K562 (cell line): ENCODE measurements at regions not wholly inside any gene's neighbourhood (a gene's known extent, or its start where the extent isn't known, plus 50 kb on each side); places are given as distances from the start of the nearest gene placed in this dataset.

Experiments
- ATAC-seq: fragments of 200-7000 bp; cut with Tn5 transposase; 3 replicates; pipeline ENCODE4 v1.9.1; 2020; ENCODE audit warnings: moderate library complexity
- BruUV-seq: library from RNA; stranded (reverse); fragments of 400-500 nt; replicated peaks from 2 replicates; lab custom pipeline; 2021; lab: Mats Ljungman, UMichigan
- CTCF ChIA-PET: fragments of 300-600 bp; formaldehyde crosslinking; extraction: SDS; loops from one replicate; lab custom pipeline; 2021; ENCODE audit warnings: low intra/inter-chr PET ratio; lab: Yijun Ruan, JAX
- POLR2A ChIA-PET: fragments of 300-600, 350-650 bp; sonication (Branson Sonifier 250); formaldehyde crosslinking; extraction: SDS; loops from one replicate; lab custom pipeline; 2021; ENCODE audit warnings: antibody characterized with exemption, inconsistent platforms; lab: Yijun Ruan, JAX
- DNase-seq, 4 experiments: peaks; one replicate each; pipeline versions ENCODE4 v3.0.0 to v3.0.0-alpha.2; 2011 to 2018; ENCODE audit warnings: low spot score in 3 of 4, mixed read lengths in 3 of 4; ENCODE audit errors: extremely low read depth in 1 of 4
- FAIRE-seq: peaks from 2 replicates; lab custom pipeline; 2011; peaks lifted over from hg19 to GRCh38; lab: Jason Lieb, UNC
- H2AFZ ChIP-seq: 2 replicates; pipeline ENCODE4 v1.6.0; 2011; ENCODE audit warnings: low read depth, low read length, control low read depth, inconsistent platforms
- H3K27ac ChIP-seq: fragments of 200-600 bp; 3 replicates; pipeline ENCODE4 v1.8.0; 2011; ENCODE audit warnings: low read depth, mild to moderate bottlenecking, control low read depth, inconsistent platforms, low read length, moderate library complexity, mixed read lengths; ENCODE audit errors: extremely low read depth
- H3K27me3 ChIP-seq, 2 experiments: fragments of 300-600 bp in 1 of 2; 2 replicates in 1 of 2; 3 replicates in 1 of 2; pipeline versions ENCODE4 v1.6.0 to v1.8.0; 2011; ENCODE audit warnings: inconsistent platforms in 2 of 2, low read length in 2 of 2, mild to moderate bottlenecking in 1 of 2, mixed read lengths in 1 of 2, moderate library complexity in 1 of 2; ENCODE audit not compliant: control insufficient read depth in 2 of 2, insufficient read depth in 2 of 2
- H3K36me3 ChIP-seq: fragments of 300-600 bp; 3 replicates; pipeline ENCODE4 v1.8.0; 2011; ENCODE audit warnings: mild to moderate bottlenecking, low read length, inconsistent platforms; ENCODE audit not compliant: control insufficient read depth, insufficient read depth
- H3K4me1 ChIP-seq, 2 experiments: fragments of 200-600 bp in 1 of 2; replicated peaks in 1 of 2; 2 replicates in 1 of 2; 3 replicates in 1 of 2; pipeline versions ENCODE4 v1.5.1 to v1.8.0; 2011; ENCODE audit warnings: inconsistent platforms in 2 of 2, low read length in 2 of 2, mild to moderate bottlenecking in 1 of 2, mixed read lengths in 1 of 2, moderate library complexity in 1 of 2; ENCODE audit not compliant: control insufficient read depth in 2 of 2, insufficient read depth in 2 of 2
- H3K4me2 ChIP-seq: 2 replicates; pipeline ENCODE4 v1.6.1; 2011; ENCODE audit warnings: low read length, control low read depth, inconsistent platforms, mixed read lengths; ENCODE audit not compliant: insufficient read depth
- H3K4me3 ChIP-seq: fragments of 200-600 bp; sonication (generic), shearing (Covaris generic); 2 replicates; pipeline ENCODE4 v1.5.1; 2016; ENCODE audit warnings: control low read depth, inconsistent platforms
- H3K79me2 ChIP-seq: fragments of 200-600 bp; 3 replicates; pipeline ENCODE4 v1.8.0; 2011; ENCODE audit warnings: low read length, inconsistent platforms; ENCODE audit not compliant: control insufficient read depth, insufficient read depth
- H3K9ac ChIP-seq, 2 experiments: 2 replicates each; pipeline versions ENCODE4 v1.6.0 to v1.6.1; 2011; ENCODE audit warnings: low read depth in 2 of 2, low read length in 2 of 2, control low read depth in 1 of 2, inconsistent platforms in 1 of 2, mild to moderate bottlenecking in 1 of 2, mixed read lengths in 1 of 2; ENCODE audit not compliant: insufficient read depth in 1 of 2
- H3K9me1 ChIP-seq: one replicate; pipeline ENCODE4 v1.6.0; 2011; ENCODE audit warnings: inconsistent platforms, mild to moderate bottlenecking, low read length, moderate library complexity; ENCODE audit not compliant: control insufficient read depth, insufficient read depth
- H3K9me3 ChIP-seq: replicated peaks from 2 replicates; pipeline ENCODE4 v1.5.1; 2011; ENCODE audit warnings: low read depth, low read length, inconsistent platforms; ENCODE audit not compliant: control insufficient read depth, insufficient read depth
- H4K20me1 ChIP-seq: replicated peaks from 2 replicates; pipeline ENCODE4 v1.6.1; 2011; ENCODE audit warnings: low read length, inconsistent platforms, mixed read lengths; ENCODE audit not compliant: control insufficient read depth, insufficient read depth
- ASH1L ChIP-seq: fragments of 450-650 bp; IDR thresholded peaks from 2 replicates; pipeline ENCODE4 v1.6.1; 2018; ENCODE audit warnings: borderline replicate concordance, mild to moderate bottlenecking, low read depth; ENCODE audit not compliant: partially characterized antibody
- CTCF ChIP-seq, 3 experiments: IDR thresholded peaks in 2 of 3; conservative IDR thresholded peaks in 1 of 3; 2 replicates each; pipeline ENCODE4 v1.5.1; 2011 to 2012; ENCODE audit warnings: low read length in 3 of 3, mild to moderate bottlenecking in 3 of 3, control low read depth in 2 of 3, improper control_type of control experiment in 1 of 3, inconsistent platforms in 1 of 3, low read depth in 1 of 3, mixed read lengths in 1 of 3, moderate library complexity in 1 of 3; ENCODE audit not compliant: insufficient read depth in 2 of 3
- FOSL1 ChIP-seq: fragments of 200-800 bp; sonication (Bioruptor generic); conservative IDR thresholded peaks from 2 replicates; pipeline ENCODE4 v1.6.1; 2016; ENCODE audit warnings: missing genetic modification characterization, missing compliant biosample characterization
- MAFK ChIP-seq: IDR thresholded peaks from 2 replicates; pipeline ENCODE4 v1.6.1; 2011; ENCODE audit warnings: low read length, improper control_type of control experiment
- RAD21 ChIP-seq, 2 experiments: fragments of 250-450 bp in 1 of 2; fragments of 450-650 bp in 1 of 2; sonication (Bioruptor Pico) in 1 of 2; formaldehyde crosslinking in 1 of 2; IDR thresholded peaks in 1 of 2; conservative IDR thresholded peaks in 1 of 2; 2 replicates each; pipeline versions ENCODE4 v1.4.0 to v1.8.0; 2020 to 2022; ENCODE audit warnings: mild to moderate bottlenecking in 2 of 2, moderate library complexity in 1 of 2
- SMC3 ChIP-seq: conservative IDR thresholded peaks from 2 replicates; pipeline ENCODE4 v1.6.1; 2011; ENCODE audit warnings: low read depth, low read length, improper control_type of control experiment; ENCODE audit not compliant: insufficient read depth
- WGBS: fragments of 100-300 bp; shearing (Covaris generic); methylation state at CpG from one replicate; pipeline ENCODE4 v1.1.6; 2016; ENCODE audit warnings: low coverage, mixed read lengths; ENCODE audit not compliant: insufficient coverage; ENCODE audit errors: missing lambda C conversion rate; 5-methylcytosine and 5-hydroxymethylcytosine counted together
- in situ Hi-C: fragments of 300-500 bp; cut with MboI; formaldehyde crosslinking; loops from 4 replicates; pipeline ENCODE4 v1.15.0; 2018; ENCODE audit warnings: inconsistent platforms, mixed read lengths
- intact Hi-C: fragments of 100-400 bp; cut with micrococcal nuclease; formaldehyde crosslinking; loops from 2 replicates; pipeline ENCODE4 v1.14.2; 2022

GRCh38 chr14:78029601-78030372, 140.4 kb upstream of the NRXN3 start:
- ChIA-PET CTCF (interaction anchor here (0.7 kb wide), 1 partner anchor 168 kb away, joined by 4 read pairs; no protein-coding TSS in a partner anchor), POLR2A (no interaction called here)
- no peaks in the 10 kb centered on the region for H3K9me1 ChIP-seq
- no peaks in the 10 kb centered on the region for H3K79me2 ChIP-seq
- H3K4me2 ChIP-seq, result no peak overlapping the region
- ATAC-seq (peak; percentile 83), DNase-seq (peak; percentile 11 to 23 (median 19)), FAIRE-seq (no peak)
- in situ Hi-C loops (no loop called here), intact Hi-C loops (loop anchor here (10.0 kb wide), 1 partner anchor 565 kb away; no protein-coding TSS in a partner anchor)
- no peaks in the 10 kb centered on the region for H3K36me3 ChIP-seq
- TF ChIP-seq SMC3 (0 out of 2 replicates have a peak, but pooled peaks have one; percentile 20), ASH1L (no peak), MAFK (no peak), RAD21 (CRISPR knock-in tag; conservative IDR thresholded peaks at IDR 0.05 in 1 of 2, IDR thresholded peaks at IDR 0.05 in 1 of 2) (peak; percentile 18 to 46; a peak in 2 of 4 replicates), CTCF (IDR thresholded peaks at IDR 0.05 in 2 of 3, conservative IDR thresholded peaks at IDR 0.05 in 1 of 3; ENCODE audit: insufficient read depth in 2 of 3, low read depth in 1 of 3, low read length in 3 of 3) (peak in 2 of 3 experiments; percentile 27 to 38; a peak in 2 of 6 replicates), FOSL1 (no peak)
- H3K9me3 ChIP-seq, result no peaks in the 10 kb centered on the region
- no peak overlapping the region for H3K9ac ChIP-seq
- no peak overlapping the region for H3K27ac ChIP-seq
- no TSS peak for BruUV-seq
- no peak overlapping the region for H2AFZ ChIP-seq
- H4K20me1 ChIP-seq, result no peaks in the 10 kb centered on the region
- 3% methylated on average over 12 of the region's 16 CpGs for WGBS
- no peak overlapping the region for H3K4me3 ChIP-seq
- no peaks in the 10 kb centered on the region; a peak in 1 of 5 replicates for H3K4me1 ChIP-seq
- H3K27me3 ChIP-seq, result peaks cover 0 to 18% of the 10 kb centered on the region in 2 experiments; a peak in 3 of 5 replicates
